Smooth muscle cell of the brain vasculature (primary cell): ENCODE measurements at regions not wholly inside any gene's neighbourhood (a gene's known extent, or its start where the extent isn't known, plus 50 kb on each side); places are given as distances from the start of the nearest gene placed in this dataset.
"Not testable (repeated sequence)": the region's sequence is repeated elsewhere in the genome, so short reads cannot be mapped to it uniquely, and the experiment has no call there.

ENCODE experiments used
- DNase-seq: peaks from one replicate; pipeline ENCODE4 v3.0.0-alpha.2; 2012; ENCODE audit warnings: low read depth, low spot score

DNA sequence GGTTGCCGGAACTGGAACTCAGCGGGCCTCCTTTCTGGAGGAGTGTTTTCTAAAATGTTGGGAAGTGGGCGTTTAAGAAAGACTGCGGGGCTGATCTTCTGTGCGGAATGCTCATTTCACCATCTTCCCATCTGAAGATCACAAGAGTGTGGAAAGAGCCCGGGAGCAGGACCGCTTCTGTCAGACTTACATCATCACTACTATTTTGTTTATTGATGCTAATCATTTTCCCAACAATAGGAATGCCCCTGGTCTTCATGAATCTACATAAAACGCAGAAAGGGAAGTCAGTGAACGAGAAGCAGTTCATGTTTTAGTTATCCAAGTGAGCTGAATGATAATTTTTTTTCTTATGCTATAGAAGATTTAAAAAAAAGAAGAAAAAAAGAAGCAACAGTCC lies 447.8 kb upstream of the MKI67 start:
- no peak for DNase-seq

- DNase-seq = no peak
These were observed 448.5 kb upstream of the MKI67 start for GRCh38 chr10:128574581-128575210.

DNA sequence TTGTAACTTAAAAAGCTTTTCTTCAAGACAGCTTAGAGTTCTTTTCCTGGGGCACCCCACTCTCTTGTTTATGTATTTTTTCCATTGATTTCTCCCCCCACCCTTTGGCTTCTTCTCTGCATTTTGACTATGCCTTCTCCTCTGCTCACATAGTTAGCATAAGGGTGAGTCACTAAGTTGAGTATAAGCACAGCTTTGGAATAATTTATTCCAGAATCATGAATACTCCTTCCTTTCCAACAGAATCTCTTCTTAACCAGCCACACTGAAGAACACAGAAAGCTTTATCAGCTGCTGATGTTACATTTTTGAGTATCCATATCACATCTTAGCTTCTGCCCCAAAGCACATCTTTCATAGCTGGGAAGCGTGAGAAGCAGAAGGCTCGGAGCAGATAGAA lies 449.5 kb upstream of the MKI67 start:
- DNase-seq = no peak

GRCh38 chr10:128576336-128576735 lies 450.1 kb upstream of the MKI67 start:
- no peak for DNase-seq

DNA sequence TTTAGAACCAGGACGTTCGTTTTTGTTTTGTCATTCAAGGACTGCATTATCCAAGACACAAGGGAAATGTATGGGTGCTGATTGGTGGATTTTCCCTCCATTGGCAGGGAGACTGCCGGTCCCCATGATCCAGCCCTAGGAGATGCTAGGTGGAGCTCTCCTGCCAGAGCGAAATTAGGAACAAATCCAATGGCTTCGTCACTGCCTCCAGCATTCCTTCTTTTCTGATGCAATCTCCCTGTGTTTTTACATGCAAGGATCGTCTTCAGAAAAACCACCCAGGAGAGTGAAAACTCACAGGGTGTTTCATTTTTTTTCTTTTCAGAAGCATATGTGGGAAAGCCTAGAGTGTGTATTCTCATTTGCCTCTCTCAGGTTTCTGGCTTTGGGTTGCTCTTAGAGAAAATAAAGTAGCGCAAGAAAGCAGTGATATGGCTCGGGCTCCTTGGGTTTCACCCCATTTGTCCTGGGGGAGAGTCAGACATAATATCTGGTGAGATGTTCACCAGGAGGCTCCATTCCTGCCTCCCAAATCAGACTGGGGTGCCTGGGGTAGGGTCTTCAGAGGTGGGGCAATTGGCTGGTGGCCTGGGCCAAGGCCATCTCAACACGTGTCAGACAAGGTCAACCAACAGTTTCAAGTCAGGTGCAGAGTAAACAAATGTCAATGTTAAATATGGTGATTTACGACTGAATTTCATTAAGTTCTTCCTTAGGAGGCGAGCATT lies 450.9 kb upstream of the MKI67 start:
- no peak for DNase-seq

DNA sequence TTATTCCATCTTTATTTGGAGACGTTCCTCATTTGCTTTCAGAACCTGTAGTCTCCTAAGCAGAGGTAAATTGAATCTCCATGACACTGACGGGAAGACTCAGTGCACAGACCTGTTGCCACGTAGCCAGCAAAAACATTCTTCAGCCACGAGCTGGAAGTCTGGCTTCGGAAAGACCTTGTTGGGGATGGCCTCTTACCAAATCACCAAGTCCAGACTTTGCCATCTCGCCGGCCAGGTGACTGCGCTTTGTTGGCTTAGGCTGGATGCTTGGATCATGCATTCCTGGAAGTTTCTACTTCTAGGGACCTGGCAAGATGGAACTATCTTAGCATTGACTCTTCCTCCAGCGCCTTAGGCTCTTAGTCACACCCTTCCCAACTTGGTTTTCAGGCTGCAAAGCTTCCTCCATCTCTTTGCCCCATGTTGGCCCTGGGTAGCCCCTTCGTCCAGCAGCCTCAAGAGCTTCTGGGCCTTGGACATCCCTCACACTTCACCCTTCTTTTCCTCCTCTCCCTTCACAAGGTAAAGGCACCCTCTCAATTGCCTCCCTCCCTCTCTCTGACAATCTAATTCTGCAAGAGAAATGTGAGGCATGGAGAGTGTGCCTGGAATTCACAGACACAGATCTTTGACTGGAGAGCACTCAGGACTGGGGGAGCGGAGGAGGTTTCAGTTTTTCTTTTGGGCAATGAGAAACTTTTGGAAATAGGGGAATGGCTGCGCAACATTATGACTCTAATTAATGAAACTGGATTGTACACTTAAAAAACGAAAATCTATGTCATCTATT lies 451.9 kb upstream of the MKI67 start:
- DNase-seq = no peak

DNA sequence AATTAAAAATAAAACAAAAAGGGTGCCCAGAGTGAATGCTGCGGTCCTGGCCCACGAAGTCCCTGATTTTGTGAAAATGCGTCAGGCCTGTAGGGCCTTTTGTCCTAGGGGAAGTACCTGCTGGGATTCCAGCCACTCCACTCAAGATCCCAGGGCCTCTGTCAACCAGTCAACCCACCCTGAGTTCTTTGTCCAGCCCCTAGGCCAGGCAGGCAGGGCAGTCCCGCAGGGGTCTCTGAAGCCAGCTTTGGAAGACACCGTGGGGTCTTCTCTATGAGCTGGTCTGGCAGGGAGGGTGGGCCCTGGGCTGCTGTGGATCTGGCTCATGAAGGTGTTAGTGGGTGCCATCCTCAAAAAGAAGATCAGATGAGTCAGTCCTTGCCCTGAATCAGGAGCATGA lies 452.5 kb upstream of the MKI67 start:
- DNase-seq = no peak

GRCh38 chr10:128579280-128579865 lies 453.1 kb upstream of the MKI67 start:
- DNase-seq = no peak

GRCh38 chr10:128579901-128580300 lies 453.7 kb upstream of the MKI67 start:
- DNase-seq = no peak

GRCh38 chr10:128583125-128583524 lies 456.9 kb upstream of the MKI67 start:
- DNase-seq = not testable (repeated sequence)

DNA sequence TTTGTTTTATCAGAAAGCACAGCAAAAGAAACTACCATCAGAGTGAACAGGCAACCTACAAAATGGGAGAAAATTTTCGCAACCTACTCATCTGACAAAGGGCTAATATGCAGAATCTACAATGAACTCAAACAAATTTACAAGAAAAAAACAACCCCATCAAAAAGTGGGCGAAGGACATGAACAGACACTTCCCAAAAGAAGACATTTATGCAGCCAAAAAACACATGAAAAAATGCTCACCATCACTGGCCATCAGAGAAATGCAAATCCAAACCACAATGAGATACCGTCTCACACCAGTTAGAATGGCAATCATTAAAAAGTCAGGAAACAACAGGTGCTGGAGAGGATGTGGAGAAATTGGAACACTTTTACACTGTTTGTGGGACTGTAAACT lies 460.4 kb upstream of the MKI67 start:
- not testable (repeated sequence) for DNase-seq

DNA sequence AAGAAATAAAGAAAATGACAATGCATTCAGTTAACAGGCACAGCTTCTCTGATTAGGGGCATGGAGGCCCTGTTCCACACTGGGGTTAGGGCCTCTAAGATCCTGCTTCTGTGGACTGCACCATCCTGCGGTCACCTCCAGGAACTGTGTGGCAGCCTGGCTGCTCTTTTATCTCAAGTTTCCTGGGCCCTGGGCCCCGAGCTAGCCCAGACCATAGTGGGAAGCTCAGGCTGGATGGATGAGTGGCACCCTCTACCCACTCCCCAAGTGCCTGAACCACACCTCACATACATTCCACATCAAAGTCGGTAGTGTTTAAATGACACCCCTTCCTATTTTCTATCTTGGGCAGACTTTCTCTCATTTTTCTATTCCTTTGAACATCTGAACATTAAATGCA lies 461.5 kb upstream of the MKI67 start:
- DNase-seq = no peak

DNA sequence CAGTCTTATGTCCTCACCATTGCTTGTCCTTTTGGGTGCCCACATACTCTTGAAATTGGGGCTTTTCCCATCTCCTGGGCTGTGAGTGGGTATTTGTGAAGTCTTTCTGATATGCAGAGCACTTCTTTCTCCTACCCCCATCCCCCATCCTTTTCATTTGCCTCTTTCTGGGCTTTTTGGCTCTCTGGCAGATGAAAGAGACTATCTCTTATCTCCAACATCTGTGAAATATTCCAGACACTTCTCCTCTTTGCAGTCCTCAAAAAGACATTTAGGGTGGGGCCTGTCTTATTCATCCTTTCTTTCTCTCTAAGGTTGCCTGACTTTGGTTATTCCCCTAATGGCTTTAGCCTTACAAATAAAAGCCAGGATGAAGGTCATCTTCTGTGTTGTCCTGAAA lies 462.2 kb upstream of the MKI67 start:
- no peak for DNase-seq

DNA sequence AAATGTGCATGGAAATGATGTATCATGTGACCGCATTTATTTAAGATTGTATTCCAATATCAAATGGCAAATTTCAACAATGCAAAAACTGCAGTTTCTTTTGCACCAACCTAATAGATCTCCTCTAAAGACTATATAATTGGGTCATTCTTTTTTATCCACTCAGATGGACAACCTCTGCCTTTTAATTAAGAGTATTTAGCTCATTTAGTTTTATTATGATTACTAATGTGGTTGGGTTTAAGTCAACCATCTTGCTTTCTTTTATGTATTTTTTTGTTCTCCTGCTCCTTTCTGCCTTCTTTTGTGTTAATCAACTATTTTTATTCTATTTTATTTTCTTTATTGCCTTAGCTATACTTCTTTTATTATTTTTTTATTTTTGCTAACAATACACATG lies 468.5 kb upstream of the MKI67 start:
- DNase-seq = no peak

DNA sequence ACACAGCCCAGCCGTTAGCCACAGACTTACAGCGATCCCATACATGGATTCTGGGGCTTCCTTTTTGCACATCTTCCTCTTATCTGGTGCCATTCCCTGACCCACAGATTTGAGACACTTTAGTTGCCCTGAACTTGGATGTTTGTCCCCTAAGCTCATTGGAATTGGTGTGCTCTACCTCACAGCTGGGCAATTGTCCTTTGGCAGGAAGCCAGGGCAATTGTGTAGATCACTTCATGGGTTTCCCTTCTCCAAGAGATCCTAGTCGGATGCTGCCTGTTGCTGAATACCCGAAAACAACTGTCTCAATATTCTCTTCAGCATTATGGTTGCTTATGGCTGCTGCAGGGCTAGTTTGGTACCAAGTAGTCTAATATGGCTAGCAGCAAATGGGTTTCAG lies 470.7 kb upstream of the MKI67 start:
- DNase-seq = no peak

DNA sequence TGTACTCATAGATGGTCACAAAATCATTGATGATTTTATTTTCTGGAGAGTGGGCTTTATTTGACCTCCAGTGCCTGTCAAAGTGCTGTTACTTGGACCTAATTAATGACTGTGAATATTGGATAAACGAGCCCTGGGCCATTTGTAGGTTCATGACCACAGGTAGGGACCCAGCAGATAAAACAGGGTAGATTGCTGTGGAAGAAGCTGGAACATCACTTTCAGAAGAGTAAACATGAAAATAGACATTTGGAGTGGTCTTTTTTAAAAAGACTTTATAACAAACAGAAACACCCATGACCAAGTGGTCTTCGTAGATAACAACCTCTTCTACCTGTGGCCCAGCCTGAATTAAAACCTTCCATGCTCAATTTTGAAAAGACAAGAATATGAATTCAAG lies 472.8 kb upstream of the MKI67 start:
- no peak for DNase-seq

DNA sequence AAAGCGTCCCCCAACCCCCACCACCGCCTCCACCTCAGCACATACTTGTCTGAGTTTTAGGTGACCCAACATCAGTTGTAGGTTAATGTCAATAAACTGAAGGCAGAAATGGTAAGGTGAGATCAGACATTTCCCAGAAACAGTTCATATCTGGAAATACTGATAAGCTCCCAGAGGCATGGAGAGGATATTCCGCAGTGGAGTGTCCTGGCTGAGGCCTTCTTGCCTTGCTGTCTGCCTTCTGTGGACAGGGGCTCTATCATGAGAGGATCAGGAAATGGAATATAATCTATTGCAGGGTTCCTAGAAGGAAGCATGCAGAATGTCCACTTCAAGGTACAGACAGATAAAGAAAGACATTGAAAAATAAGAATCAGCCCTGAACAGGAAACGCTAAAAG lies 473.3 kb upstream of the MKI67 start:
- no peak for DNase-seq

- no peak for DNase-seq
These were observed 476.0 kb upstream of the MKI67 start for GRCh38 chr10:128602183-128602582.

DNA sequence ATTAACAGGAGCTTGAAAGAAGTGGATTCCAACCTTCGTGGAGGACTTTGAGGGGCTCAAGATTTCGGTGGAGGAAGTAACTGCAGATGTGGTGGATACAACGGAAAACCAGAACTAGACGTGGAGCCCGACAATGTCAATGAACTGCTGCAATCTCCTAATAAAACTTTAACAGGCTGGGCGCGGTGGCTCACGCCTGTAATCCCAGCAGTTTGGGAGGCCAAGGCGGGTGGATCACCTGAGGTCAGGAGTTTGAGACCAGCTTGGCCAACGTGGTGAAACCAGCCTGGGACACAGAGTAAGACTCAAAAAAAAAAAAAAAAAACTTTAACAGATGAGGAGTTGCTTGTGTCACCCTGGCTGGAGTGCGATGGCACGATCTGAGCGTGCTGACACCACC lies 477.8 kb upstream of the MKI67 start:
- no peak for DNase-seq

GRCh38 chr10:128605180-128605579 lies 479.0 kb upstream of the MKI67 start:
- DNase-seq = no peak

DNA sequence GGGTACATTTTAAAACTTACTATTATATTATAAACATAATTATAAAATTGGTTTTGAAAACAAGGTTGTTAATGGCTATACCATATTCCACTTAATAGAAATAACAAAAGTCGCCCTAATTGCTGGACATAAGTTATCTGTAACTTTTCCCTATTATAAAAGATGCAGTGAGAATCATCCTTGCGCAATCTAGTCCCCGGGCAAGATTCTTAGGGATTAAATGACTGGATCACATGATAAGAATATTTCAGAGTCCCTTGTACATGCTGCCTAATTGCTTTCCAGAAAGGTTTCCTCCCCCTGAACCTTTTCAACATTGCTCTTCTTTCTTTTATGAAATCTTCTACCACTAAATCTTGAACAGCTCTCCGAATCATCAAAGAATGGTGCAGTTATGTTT lies 479.8 kb upstream of the MKI67 start:
- no peak for DNase-seq

DNA sequence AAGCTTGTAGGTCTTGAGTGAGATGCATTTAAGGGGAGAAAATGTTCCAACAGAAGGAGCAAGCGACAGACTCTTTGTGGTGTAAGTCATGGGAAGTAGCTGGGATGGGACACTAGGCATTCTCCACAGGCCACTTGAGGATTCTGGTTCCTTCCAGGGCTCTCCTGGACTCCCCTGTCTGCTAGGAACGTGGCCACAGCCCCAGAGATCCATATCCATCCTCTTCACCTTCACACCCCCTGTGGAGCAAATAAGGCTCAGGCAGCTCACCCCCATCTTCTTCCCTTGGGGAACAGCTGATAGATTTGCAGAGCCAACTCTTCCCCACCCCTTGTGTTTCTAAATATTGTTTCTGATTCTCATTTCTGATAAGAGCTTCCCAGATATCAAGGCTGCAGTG lies 482.6 kb upstream of the MKI67 start:
- no peak for DNase-seq

DNA sequence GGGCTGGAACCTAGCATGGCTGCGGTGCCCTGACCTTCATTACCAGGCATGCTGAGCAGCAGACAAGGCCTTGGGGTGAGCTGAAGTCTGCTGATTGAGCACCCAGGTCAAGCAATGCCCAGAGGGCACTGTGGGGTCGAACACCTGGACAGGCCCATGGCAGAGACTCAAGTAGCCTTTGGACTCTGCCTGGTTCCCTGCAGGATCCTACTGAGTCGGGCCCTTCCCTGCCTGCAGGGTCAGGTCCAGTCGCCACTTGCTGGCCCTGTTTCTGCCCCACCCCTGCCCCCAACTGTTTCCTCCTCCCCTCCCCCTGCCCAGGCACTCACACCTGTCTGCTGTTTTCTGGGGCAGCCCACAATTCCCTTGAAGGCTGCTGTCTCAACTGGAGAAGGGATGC lies 483.2 kb upstream of the MKI67 start:
- no peak for DNase-seq
